IMR-90 (cell line): ENCODE measurements at regions not wholly inside any gene's neighbourhood (a gene's known extent, or its start where the extent isn't known, plus 50 kb on each side); places are given as distances from the start of the nearest gene placed in this dataset.

ENCODE experiments used
- ATAC-seq: fragments of 200-7000 bp; cut with Tn5 transposase; 2 replicates; pipeline ENCODE4 v1.9.1; 2020; ENCODE audit warnings: low read depth, mild to moderate bottlenecking, moderate library complexity
- BruUV-seq: library from RNA; stranded (reverse); fragments of 400-500 nt; replicated peaks from 2 replicates; lab custom pipeline; 2021; lab: Mats Ljungman, UMichigan
- CTCF ChIA-PET: fragments of 300-600 bp; formaldehyde crosslinking; extraction: SDS; loops from one replicate; lab custom pipeline; 2021; ENCODE audit warnings: antibody characterized with exemption; lab: Yijun Ruan, JAX
- POLR2A ChIA-PET: fragments of 300-600 bp; sonication (Branson Sonifier 250); formaldehyde crosslinking; loops from one replicate; lab custom pipeline; 2022; ENCODE audit warnings: antibody characterized with exemption; ENCODE audit not compliant: unreplicated experiment; lab: Charles Lee
- DNase-seq: peaks from one replicate; pipeline ENCODE4 v3.0.0; 2013
- H2AFZ ChIP-seq: replicated peaks from 2 replicates; pipeline ENCODE3; 2013; ENCODE audit warnings: low read length, mild to moderate bottlenecking; ENCODE audit not compliant: poor library complexity
- H2AK5ac ChIP-seq: 2 replicates; pipeline ENCODE4 v1.6.1; 2013; ENCODE audit warnings: low read depth, low read length, inconsistent platforms
- H2AK9ac ChIP-seq: replicated peaks from 2 replicates; pipeline ENCODE3; 2013; ENCODE audit warnings: mild to moderate bottlenecking, low read depth, low read length, moderate library complexity; ENCODE audit not compliant: poor library complexity
- H2BK120ac ChIP-seq: 2 replicates; pipeline ENCODE4 v1.6.1; 2013; ENCODE audit warnings: low read depth, low read length, inconsistent platforms
- H2BK15ac ChIP-seq: 3 replicates; pipeline ENCODE4 v1.6.1; 2013; ENCODE audit warnings: low read depth, low read length, inconsistent platforms
- H2BK20ac ChIP-seq: 2 replicates; pipeline ENCODE4 v1.6.1; 2013; ENCODE audit warnings: low read depth, mild to moderate bottlenecking, inconsistent platforms, low read length, moderate library complexity
- H2BK5ac ChIP-seq: 2 replicates; pipeline ENCODE4 v1.6.1; 2013; ENCODE audit warnings: mild to moderate bottlenecking, low read depth, low read length, inconsistent platforms; ENCODE audit not compliant: poor library complexity, severe bottlenecking
- H3K14ac ChIP-seq: replicated peaks from 2 replicates; pipeline ENCODE4 v1.6.1; 2013; ENCODE audit warnings: low read depth, low read length, inconsistent platforms
- H3K18ac ChIP-seq: 2 replicates; pipeline ENCODE4 v1.6.1; 2013; ENCODE audit warnings: low read depth, low read length, control low read depth
- H3K23ac ChIP-seq: 2 replicates; pipeline ENCODE4 v1.6.1; 2013; ENCODE audit warnings: low read depth, low read length, inconsistent platforms
- H3K27ac ChIP-seq: 2 replicates; pipeline ENCODE4 v1.5.1; 2013; ENCODE audit warnings: mild to moderate bottlenecking, control low read depth, low read length; ENCODE audit not compliant: insufficient read depth
- H3K27me3 ChIP-seq: 2 replicates; pipeline ENCODE4 v1.6.1; 2013; ENCODE audit warnings: low read length; ENCODE audit not compliant: control insufficient read depth, insufficient read depth
- H3K36me3 ChIP-seq: 2 replicates; pipeline ENCODE4 v1.6.1; 2013; ENCODE audit warnings: low read length, mixed read lengths; ENCODE audit not compliant: control insufficient read depth, insufficient read depth
- H3K4ac ChIP-seq: 2 replicates; pipeline ENCODE4 v1.6.1; 2013; ENCODE audit warnings: low read depth, low read length, inconsistent platforms
- H3K4me1 ChIP-seq: 2 replicates; pipeline ENCODE4 v1.6.1; 2013; ENCODE audit warnings: low read length, mixed read lengths; ENCODE audit not compliant: control insufficient read depth, insufficient read depth
- H3K4me2 ChIP-seq: 2 replicates; pipeline ENCODE4 v1.6.1; 2013; ENCODE audit warnings: low read depth, mild to moderate bottlenecking, control low read depth, low read length, moderate library complexity
- H3K4me3 ChIP-seq: 2 replicates; pipeline ENCODE4 v1.5.1; 2013; ENCODE audit warnings: low read depth, mild to moderate bottlenecking, control low read depth, low read length, moderate library complexity; ENCODE audit not compliant: insufficient read depth
- H3K56ac ChIP-seq: 2 replicates; pipeline ENCODE4 v1.6.1; 2013; ENCODE audit warnings: low read length, inconsistent platforms; ENCODE audit not compliant: insufficient read depth; ENCODE audit errors: extremely low read depth
- H3K79me1 ChIP-seq, 2 experiments: 2 replicates each; pipeline ENCODE4 v1.6.1; 2013; ENCODE audit warnings: low read length in 2 of 2, inconsistent platforms in 1 of 2, low read depth in 1 of 2
- H3K9ac ChIP-seq: 2 replicates; pipeline ENCODE4 v1.6.1; 2013; ENCODE audit warnings: low read depth, low read length, control low read depth
- H3K9me1 ChIP-seq: 2 replicates; pipeline ENCODE4 v1.6.1; 2013; ENCODE audit warnings: low read length, inconsistent platforms; ENCODE audit not compliant: insufficient read depth
- H3K9me3 ChIP-seq: 2 replicates; pipeline ENCODE4 v1.6.1; 2013; ENCODE audit warnings: low read length; ENCODE audit not compliant: control insufficient read depth, insufficient read depth
- H4K20me1 ChIP-seq: 2 replicates; pipeline ENCODE4 v1.6.1; 2013; ENCODE audit warnings: low read length, inconsistent platforms; ENCODE audit not compliant: insufficient read depth
- H4K5ac ChIP-seq: 2 replicates; pipeline ENCODE4 v1.6.1; 2013; ENCODE audit warnings: mild to moderate bottlenecking, low read depth, low read length, control low read depth
- H4K8ac ChIP-seq, 2 experiments: 2 replicates each; pipeline ENCODE4 v1.6.1; 2013; ENCODE audit warnings: low read depth in 2 of 2, low read length in 2 of 2, control low read depth in 1 of 2, inconsistent platforms in 1 of 2
- H4K91ac ChIP-seq: 2 replicates; pipeline ENCODE4 v1.6.1; 2013; ENCODE audit warnings: low read depth, low read length, inconsistent platforms; ENCODE audit not compliant: insufficient read depth
- BHLHE40 ChIP-seq: fragments of 150-350 bp; IDR thresholded peaks from 2 replicates; pipeline ENCODE4 v1.6.1; 2016; ENCODE audit warnings: mild to moderate bottlenecking, low read depth, low read length
- CEBPB ChIP-seq: IDR thresholded peaks from 2 replicates; pipeline ENCODE4 v1.6.1; 2012; ENCODE audit warnings: low read depth, low read length, improper control_type of control experiment
- MAZ ChIP-seq: IDR thresholded peaks from 2 replicates; pipeline ENCODE4 v1.6.1; 2012; ENCODE audit warnings: low read depth, mild to moderate bottlenecking, low read length, improper control_type of control experiment, moderate library complexity, borderline replicate concordance
- MXI1 ChIP-seq: IDR thresholded peaks from 2 replicates; pipeline ENCODE4 v1.6.1; 2012; ENCODE audit warnings: low read depth, mild to moderate bottlenecking, low read length, moderate library complexity, borderline replicate concordance
- NFE2L2 ChIP-seq: fragments of 150-350 bp; IDR thresholded peaks from 2 replicates; pipeline ENCODE4 v1.6.1; 2016; ENCODE audit warnings: low read depth, mild to moderate bottlenecking, low read length
- POLR2A ChIP-seq: IDR thresholded peaks from 2 replicates; pipeline ENCODE4 v1.6.1; 2012; ENCODE audit warnings: mild to moderate bottlenecking, low read depth, low read length
- RCOR1 ChIP-seq: IDR thresholded peaks from 2 replicates; pipeline ENCODE4 v1.6.1; 2012; ENCODE audit warnings: mild to moderate bottlenecking, low read length, improper control_type of control experiment; ENCODE audit not compliant: insufficient replicate concordance
- SMC3 ChIP-seq: fragments of 150-350 bp; IDR thresholded peaks from 2 replicates; pipeline ENCODE4 v1.6.1; 2016; ENCODE audit warnings: low read depth, mild to moderate bottlenecking, antibody characterized with exemption, low read length, moderate library complexity
- WGBS, 2 experiments: methylation state at CpG; one replicate each; pipeline versions ENCODE4 v1.1.5 to v1.1.7; 2013; ENCODE audit warnings: missing lambda C conversion rate in 2 of 2; ENCODE audit not compliant: insufficient read length in 1 of 2; ENCODE audit errors: extremely low coverage in 2 of 2; 5-methylcytosine and 5-hydroxymethylcytosine counted together
- dilution Hi-C: fragments of 300-500 bp; cut with HindIII; formaldehyde crosslinking; loops from one replicate; pipeline ENCODE4 v1.14.3; 2018; ENCODE audit warnings: low sequenced_read_pairs; ENCODE audit not compliant: unreplicated experiment
- in situ Hi-C: fragments of 300-500 bp; cut with MboI; formaldehyde crosslinking; loops from 3 replicates; pipeline ENCODE4 v1.14.3; 2019; ENCODE audit warnings: low sequenced_read_pairs, inconsistent platforms, mixed read lengths
- intact Hi-C: fragments of 100-400 bp; cut with micrococcal nuclease; formaldehyde crosslinking; loops from 2 replicates; pipeline ENCODE4 v1.10.0; 2022

DNA sequence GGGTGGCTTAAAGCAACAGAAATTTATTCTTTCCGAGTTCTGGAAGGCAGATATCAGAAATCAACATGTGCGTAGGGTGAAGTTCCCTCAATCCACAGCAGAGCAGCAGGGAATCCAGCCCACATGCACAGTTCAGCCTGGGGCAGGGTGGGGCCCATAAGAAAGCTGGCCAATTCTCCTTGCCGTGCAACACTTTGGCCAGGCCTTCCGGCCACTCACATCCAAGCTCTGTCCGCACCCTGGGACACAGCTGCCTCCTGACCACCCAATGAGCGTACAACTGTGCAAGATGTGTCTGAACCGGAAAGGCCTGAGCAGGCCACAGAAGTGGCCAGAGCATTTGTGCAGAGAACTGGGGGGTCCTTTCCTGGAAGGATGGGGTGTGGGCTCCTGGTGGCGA lies 274.9 kb downstream of the GADD45G start:
- Histone ChIP-seq H2BK5ac (no peak overlapping the region), H3K56ac (no peak overlapping the region), H3K4me1 (no peaks in the 10 kb centered on the region), H2AK5ac (no peak overlapping the region), H3K9me3 (no peaks in the 10 kb centered on the region), H2AFZ (no peak overlapping the region), H3K9ac (no peak overlapping the region), H3K23ac (no peak overlapping the region), H3K4me2 (no peak overlapping the region), H2AK9ac (no peak overlapping the region), H2BK20ac (no peak overlapping the region), H3K36me3 (no peaks in the 10 kb centered on the region), H3K4ac (no peak overlapping the region), H4K20me1 (no peaks in the 10 kb centered on the region), H2BK120ac (no peak overlapping the region), H4K8ac (no peak overlapping the region), H3K79me1 (no peaks in the 10 kb centered on the region), H3K14ac (no peak overlapping the region), H3K9me1 (0 out of 2 replicates have a peak, but pooled peaks cover 10% of the 10 kb centered on the region), H4K5ac (no peak overlapping the region), H3K27me3 (no peaks in the 10 kb centered on the region), H3K4me3 (no peak overlapping the region), H3K18ac (no peak overlapping the region), H2BK15ac (no peak overlapping the region), H4K91ac (no peak overlapping the region), H3K27ac (no peak overlapping the region)
- intact Hi-C loops, result no loop called here
- 90% methylated on average over 2 of the region's 8 CpGs; no CpG with 5 or more reads in 1 of the 2 experiments for WGBS, 2 experiments
- ChIA-PET CTCF (no interaction called here), POLR2A (no interaction called here)
- no TSS peak for BruUV-seq
- dilution Hi-C loops, result no loop called here
- in situ Hi-C loops, result no loop called here
- DNase-seq, result no peak
- no peak for ATAC-seq
- TF ChIP-seq NFE2L2 (no peak), POLR2A (no peak), CEBPB (no peak), BHLHE40 (no peak), SMC3 (no peak), RCOR1 (no peak), MXI1 (no peak), MAZ (no peak)
